ENCODE measurements at regions not wholly inside any gene's neighbourhood (a gene's known extent, or its start where the extent isn't known, plus 50 kb on each side); places are given as distances from the start of the nearest gene placed in this dataset.

DNA sequence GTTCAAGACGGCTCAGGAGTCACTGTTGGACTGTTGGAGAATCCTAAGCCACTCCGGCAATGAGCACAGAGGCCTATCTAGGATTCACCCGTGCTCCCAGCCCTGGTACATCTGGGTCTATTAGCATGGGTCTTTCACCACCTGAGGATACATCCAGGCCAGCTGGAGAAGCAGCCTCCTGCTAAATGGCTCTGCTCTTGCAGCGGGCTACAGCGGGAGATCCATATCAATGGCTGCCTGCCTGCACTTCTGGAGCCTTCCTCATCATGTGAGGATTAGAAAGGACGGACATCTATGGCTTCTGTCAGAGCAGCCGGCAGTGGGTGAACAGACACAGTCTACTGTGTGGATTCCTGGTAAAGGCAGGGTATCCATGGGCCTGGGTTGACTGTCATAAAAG lies 357.4 kb downstream of the MLLT3 start:
- TF ChIP-seq NR3C1 (IDR thresholded peaks at IDR 0.05) (no peak), POLR2A (IDR thresholded peaks at IDR 0.05; ENCODE audit: low read length) (no peak), MYC (IDR thresholded peaks at IDR 0.05; ENCODE audit: borderline replicate concordance, low read length) (no peak), CHD2 (IDR thresholded peaks at IDR 0.05; ENCODE audit: low read length, partially characterized antibody) (no peak), TP53 (CRISPR knock-in tag; IDR thresholded peaks at IDR 0.05) (no peak)
- TF ChIP-seq, protein P1, sequence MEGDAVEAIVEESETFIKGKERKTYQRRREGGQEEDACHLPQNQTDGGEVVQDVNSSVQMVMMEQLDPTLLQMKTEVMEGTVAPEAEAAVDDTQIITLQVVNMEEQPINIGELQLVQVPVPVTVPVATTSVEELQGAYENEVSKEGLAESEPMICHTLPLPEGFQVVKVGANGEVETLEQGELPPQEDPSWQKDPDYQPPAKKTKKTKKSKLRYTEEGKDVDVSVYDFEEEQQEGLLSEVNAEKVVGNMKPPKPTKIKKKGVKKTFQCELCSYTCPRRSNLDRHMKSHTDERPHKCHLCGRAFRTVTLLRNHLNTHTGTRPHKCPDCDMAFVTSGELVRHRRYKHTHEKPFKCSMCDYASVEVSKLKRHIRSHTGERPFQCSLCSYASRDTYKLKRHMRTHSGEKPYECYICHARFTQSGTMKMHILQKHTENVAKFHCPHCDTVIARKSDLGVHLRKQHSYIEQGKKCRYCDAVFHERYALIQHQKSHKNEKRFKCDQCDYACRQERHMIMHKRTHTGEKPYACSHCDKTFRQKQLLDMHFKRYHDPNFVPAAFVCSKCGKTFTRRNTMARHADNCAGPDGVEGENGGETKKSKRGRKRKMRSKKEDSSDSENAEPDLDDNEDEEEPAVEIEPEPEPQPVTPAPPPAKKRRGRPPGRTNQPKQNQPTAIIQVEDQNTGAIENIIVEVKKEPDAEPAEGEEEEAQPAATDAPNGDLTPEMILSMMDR (IDR thresholded peaks at IDR 0.05) = no peak
